ENCODE measurements at regions not wholly inside any gene's neighbourhood (a gene's known extent, or its start where the extent isn't known, plus 50 kb on each side); places are given as distances from the start of the nearest gene placed in this dataset.
"Not testable (repeated sequence)": the region's sequence is repeated elsewhere in the genome, so short reads cannot be mapped to it uniquely, and the experiment has no call there.

DNA sequence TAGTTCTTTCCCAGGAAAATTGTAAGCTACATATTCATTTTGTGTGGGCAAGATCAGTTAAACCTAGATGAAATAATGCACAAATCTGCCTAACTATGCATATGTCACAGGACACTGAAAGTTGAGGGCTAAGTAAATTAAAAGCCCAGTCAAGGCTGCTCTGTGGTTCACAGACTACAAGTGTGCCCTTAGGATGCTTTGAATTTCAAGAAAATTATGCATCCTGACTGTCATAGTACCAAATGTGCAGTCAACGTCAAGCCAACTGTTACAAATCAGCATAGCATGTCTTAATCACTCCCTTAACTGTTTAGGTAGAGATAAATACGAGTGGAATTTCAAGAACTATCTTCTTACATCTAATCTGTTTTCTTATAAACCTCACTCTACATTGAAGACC, 55.8 kb downstream of the VCY start:
- in situ Hi-C loops (cut with MboI; ENCODE audit: low pct_unique_long_range_greater_than_20kb, low sequenced_read_pairs); DNase-seq: not testable (repeated sequence)
